Uterus (tissue), 3 donors: ENCODE measurements at regions not wholly inside any gene's neighbourhood (a gene's known extent, or its start where the extent isn't known, plus 50 kb on each side); places are given as distances from the start of the nearest gene placed in this dataset.

ENCODE experiments used
- DNase-seq, 2 donors: peaks; one replicate each; pipeline ENCODE4 v3.0.0-alpha.2; 2019 to 2020
- H3K27ac ChIP-seq, 2 donors: fragments of 200-600 bp; sonication (generic); 1 replicate in 1 of 2; 2 replicates in 1 of 2; pipeline ENCODE4 v1.5.1; 2016 to 2018
- H3K27me3 ChIP-seq, 2 donors: fragments of 200-600 bp; sonication (generic); one replicate each; pipeline ENCODE4 v1.5.1; 2018 to 2019; ENCODE audit warnings: control low read depth in 1 of 2
- H3K36me3 ChIP-seq, 2 donors: fragments of 200-600 bp; sonication (generic); one replicate each; pipeline ENCODE4 v1.5.1; 2019; ENCODE audit warnings: control low read depth in 1 of 2
- H3K4me1 ChIP-seq, 2 donors: fragments of 200-600 bp; sonication (generic); one replicate each; pipeline ENCODE4 v1.5.1; 2018 to 2019; ENCODE audit warnings: control low read depth in 1 of 2
- H3K4me3 ChIP-seq, 2 donors: fragments of 200-600 bp; sonication (generic); 1 replicate in 1 of 2; 2 replicates in 1 of 2; pipeline ENCODE4 v1.5.1; 2018 to 2019; ENCODE audit warnings: mild to moderate bottlenecking in 1 of 2
- H3K9me3 ChIP-seq, 2 donors: fragments of 200-600 bp; sonication (generic); one replicate each; pipeline ENCODE4 v1.5.1; 2019; ENCODE audit warnings: control low read depth in 1 of 2
- POLR2A ChIP-seq, 2 donors: fragments of 450-650 bp; IDR thresholded peaks; one replicate each; pipeline ENCODE4 v1.6.1; 2016; ENCODE audit warnings: antibody characterized with exemption in 2 of 2, mild to moderate bottlenecking in 1 of 2, moderate library complexity in 1 of 2
- intact Hi-C: fragments of 100-400 bp; cut with DNase I; formaldehyde crosslinking; loops from one replicate; pipeline ENCODE4 v1.15.1; 2023; ENCODE audit warnings: low total_unique reads
- TF ChIP-seq, protein P1 (sequence below), 4 experiments: fragments of 200-600 bp in 2 of 4; fragments of 450-650 bp in 2 of 4; sonication (generic) in 2 of 4; IDR thresholded peaks; one replicate each; pipeline ENCODE4 v1.5.1; 2016 to 2019; ENCODE audit warnings: antibody characterized with exemption in 4 of 4, mild to moderate bottlenecking in 2 of 4, moderate library complexity in 1 of 4
- donor health status: DM: yes; HTN: yes; CAD: no.

DNA sequence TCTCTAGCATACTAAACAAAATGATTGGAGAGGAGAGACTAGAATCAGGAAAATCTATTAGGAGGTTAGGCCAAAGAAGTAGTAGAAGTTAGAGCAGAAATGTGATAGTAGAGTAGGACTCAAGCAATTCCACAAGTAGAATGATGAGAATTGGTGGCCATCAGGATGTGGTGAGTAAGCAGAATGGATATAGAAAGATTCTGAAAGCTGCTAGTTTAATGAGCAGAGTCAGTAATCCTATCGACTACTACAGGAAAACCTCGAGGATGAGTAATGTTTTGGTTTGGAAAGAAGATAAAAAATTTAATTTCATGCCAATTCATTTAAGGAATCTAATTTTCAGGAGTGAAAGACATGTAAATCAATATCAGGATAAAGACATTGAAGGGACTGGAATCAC, 648.3 kb upstream of the PHF14 start:
- Histone ChIP-seq H3K27ac (no peak overlapping the region), H3K36me3 (no peaks in the 10 kb centered on the region), H3K9me3 (no peaks in the 10 kb centered on the region), H3K27me3 (no peaks in the 10 kb centered on the region), H3K4me3 (no peak overlapping the region), H3K4me1 (no peaks in the 10 kb centered on the region)
- intact Hi-C loops = no loop called here
- TF ChIP-seq, protein P1, sequence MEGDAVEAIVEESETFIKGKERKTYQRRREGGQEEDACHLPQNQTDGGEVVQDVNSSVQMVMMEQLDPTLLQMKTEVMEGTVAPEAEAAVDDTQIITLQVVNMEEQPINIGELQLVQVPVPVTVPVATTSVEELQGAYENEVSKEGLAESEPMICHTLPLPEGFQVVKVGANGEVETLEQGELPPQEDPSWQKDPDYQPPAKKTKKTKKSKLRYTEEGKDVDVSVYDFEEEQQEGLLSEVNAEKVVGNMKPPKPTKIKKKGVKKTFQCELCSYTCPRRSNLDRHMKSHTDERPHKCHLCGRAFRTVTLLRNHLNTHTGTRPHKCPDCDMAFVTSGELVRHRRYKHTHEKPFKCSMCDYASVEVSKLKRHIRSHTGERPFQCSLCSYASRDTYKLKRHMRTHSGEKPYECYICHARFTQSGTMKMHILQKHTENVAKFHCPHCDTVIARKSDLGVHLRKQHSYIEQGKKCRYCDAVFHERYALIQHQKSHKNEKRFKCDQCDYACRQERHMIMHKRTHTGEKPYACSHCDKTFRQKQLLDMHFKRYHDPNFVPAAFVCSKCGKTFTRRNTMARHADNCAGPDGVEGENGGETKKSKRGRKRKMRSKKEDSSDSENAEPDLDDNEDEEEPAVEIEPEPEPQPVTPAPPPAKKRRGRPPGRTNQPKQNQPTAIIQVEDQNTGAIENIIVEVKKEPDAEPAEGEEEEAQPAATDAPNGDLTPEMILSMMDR (IDR thresholded peaks at IDR 0.05) = no peak
- no peak for TF ChIP-seq POLR2A (IDR thresholded peaks at IDR 0.05)
- DNase-seq = no peak

DNA sequence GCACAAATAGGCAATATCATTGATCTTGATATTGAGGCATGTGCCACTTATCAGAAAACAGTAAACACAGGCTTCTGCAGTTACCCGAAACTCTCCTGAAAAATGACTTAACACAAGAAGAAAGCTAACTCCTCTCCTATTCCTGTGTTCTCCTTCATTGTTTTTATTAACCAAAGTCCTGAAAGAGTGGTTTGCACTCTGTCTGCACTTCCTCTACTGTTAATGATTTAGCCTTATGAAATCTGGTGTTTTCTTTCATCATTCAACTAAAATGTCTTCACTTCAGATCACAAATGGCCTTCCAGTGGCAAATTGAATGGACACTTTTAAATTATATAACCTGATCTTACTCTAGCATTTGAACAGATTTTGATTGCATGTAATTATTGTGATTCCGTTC, 630.6 kb upstream of the PHF14 start:
- Histone ChIP-seq H3K4me3 (no peak overlapping the region), H3K4me1 (no peaks in the 10 kb centered on the region), H3K36me3 (no peaks in the 10 kb centered on the region), H3K27me3 (no peaks in the 10 kb centered on the region), H3K9me3 (no peaks in the 10 kb centered on the region), H3K27ac (no peak overlapping the region)
- intact Hi-C loops = no loop called here
- no peak for DNase-seq
- TF ChIP-seq, protein P1 (IDR thresholded peaks at IDR 0.05) = no peak
- TF ChIP-seq POLR2A (IDR thresholded peaks at IDR 0.05) = no peak

DNA sequence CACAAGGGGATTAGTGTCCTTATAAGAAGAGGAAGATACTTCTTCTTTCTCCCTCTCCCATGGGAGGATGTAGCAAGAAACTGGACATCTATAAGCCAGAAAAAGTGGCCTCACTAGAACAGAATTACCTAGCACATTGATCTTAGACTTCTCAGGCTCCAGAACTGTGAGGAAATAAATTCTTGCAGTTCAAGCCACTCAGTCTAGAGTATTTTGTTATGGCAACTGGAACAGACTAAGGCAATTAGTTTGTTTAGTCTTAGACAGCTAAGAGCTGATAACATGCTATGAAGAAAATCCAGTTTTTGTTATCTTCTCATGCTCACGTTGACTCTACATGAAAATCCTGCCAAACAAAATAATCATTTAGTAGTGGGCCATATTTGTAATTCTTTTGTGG, 627.6 kb upstream of the PHF14 start:
- no peak overlapping the region for H3K27ac ChIP-seq
- intact Hi-C loops = no loop called here
- H3K9me3 ChIP-seq = no peaks in the 10 kb centered on the region
- H3K4me1 ChIP-seq = no peaks in the 10 kb centered on the region
- no peak overlapping the region for H3K4me3 ChIP-seq
- H3K27me3 ChIP-seq = no peaks in the 10 kb centered on the region
- no peaks in the 10 kb centered on the region for H3K36me3 ChIP-seq
- no peak for DNase-seq
- TF ChIP-seq, protein P1 (IDR thresholded peaks at IDR 0.05) = no peak

DNA sequence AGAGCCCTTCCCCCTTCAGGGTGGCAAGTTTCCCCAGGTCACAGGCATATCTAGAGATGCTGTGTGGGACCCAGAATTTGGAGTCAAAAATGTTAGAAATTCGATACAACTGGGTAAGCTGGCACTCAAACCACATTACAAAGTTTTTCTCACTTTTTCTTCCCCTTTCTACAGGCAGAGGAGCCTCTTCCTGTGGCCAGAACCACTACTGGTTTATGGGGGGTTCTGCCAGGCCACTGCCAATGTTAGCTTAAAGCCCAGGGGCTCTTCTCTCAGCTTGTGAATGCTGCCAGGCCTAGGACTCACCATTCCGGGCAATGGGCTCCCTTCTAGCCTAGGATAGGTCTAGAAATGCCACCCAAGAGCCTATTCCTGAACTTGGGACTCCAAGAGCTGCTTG, 617.9 kb upstream of the PHF14 start:
- no peaks in the 10 kb centered on the region for H3K9me3 ChIP-seq
- H3K4me1 ChIP-seq = no peaks in the 10 kb centered on the region
- intact Hi-C loops = no loop called here
- no peak for DNase-seq
- H3K36me3 ChIP-seq = no peaks in the 10 kb centered on the region
- no peak overlapping the region for H3K4me3 ChIP-seq
- TF ChIP-seq, protein P1 (IDR thresholded peaks at IDR 0.05) = no peak
- no peak for TF ChIP-seq POLR2A (IDR thresholded peaks at IDR 0.05)
- no peaks in the 10 kb centered on the region for H3K27me3 ChIP-seq
- H3K27ac ChIP-seq = no peak overlapping the region

DNA sequence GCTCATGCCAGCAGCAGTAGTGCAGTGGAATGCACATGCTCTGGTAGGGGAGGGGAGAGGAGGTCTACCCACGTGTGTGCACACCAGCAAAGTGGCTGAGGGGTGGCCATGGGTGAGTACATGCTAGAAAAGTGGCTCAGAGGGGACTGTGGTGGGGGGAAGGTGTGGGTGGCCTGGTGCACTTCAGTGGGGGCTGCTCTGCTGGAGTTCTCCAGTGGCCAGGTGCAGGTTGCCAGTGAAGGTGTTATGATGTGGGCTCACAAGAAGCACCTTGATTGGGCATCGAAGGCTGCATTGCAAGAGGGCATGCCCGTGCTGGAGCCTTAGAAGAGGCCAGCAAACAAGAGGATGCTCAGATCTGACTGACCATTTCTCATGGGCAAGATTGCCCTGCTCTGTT, 613.6 kb upstream of the PHF14 start:
- Histone ChIP-seq H3K27me3 (no peaks in the 10 kb centered on the region), H3K4me3 (no peak overlapping the region), H3K9me3 (no peaks in the 10 kb centered on the region), H3K36me3 (no peaks in the 10 kb centered on the region), H3K27ac (no peak overlapping the region), H3K4me1 (no peaks in the 10 kb centered on the region)
- intact Hi-C loops = no loop called here
- TF ChIP-seq, protein P1 (IDR thresholded peaks at IDR 0.05) = no peak
- no peak for TF ChIP-seq POLR2A (IDR thresholded peaks at IDR 0.05)
- no peak for DNase-seq
